Neural cell (in vitro differentiated cells): ENCODE measurements at regions not wholly inside any gene's neighbourhood (a gene's known extent, or its start where the extent isn't known, plus 50 kb on each side); places are given as distances from the start of the nearest gene placed in this dataset.

Experiments used
- EP300 ChIP-seq: fragments of 450-650 bp; conservative IDR thresholded peaks from 2 replicates; pipeline ENCODE4 v1.6.1; 2014; ENCODE audit warnings: antibody characterized with exemption, mild to moderate bottlenecking, moderate library complexity; ENCODE audit not compliant: poor library complexity, severe bottlenecking
- EZH2 ChIP-seq: fragments of 200-600, 300-800 bp; shearing (Covaris generic), sonication (generic); IDR thresholded peaks from 2 replicates; pipeline ENCODE4 v1.6.1; 2014; ENCODE audit warnings: antibody characterized with exemption, low read length, borderline replicate concordance, mild to moderate bottlenecking; ENCODE audit not compliant: insufficient read depth, poor library complexity, severe bottlenecking
- MXI1 ChIP-seq: fragments of 450-650 bp; conservative IDR thresholded peaks from 2 replicates; pipeline ENCODE4 v1.6.1; 2014; ENCODE audit warnings: antibody characterized with exemption, mild to moderate bottlenecking; ENCODE audit not compliant: poor library complexity, severe bottlenecking
- POLR2AphosphoS5 ChIP-seq: IDR thresholded peaks from 2 replicates; pipeline ENCODE4 v1.6.1; 2012
- SMC3 ChIP-seq: fragments of 450-650 bp; conservative IDR thresholded peaks from 2 replicates; pipeline ENCODE4 v1.6.1; 2014; ENCODE audit warnings: antibody characterized with exemption, mild to moderate bottlenecking, moderate library complexity; ENCODE audit not compliant: poor library complexity
- TAF1 ChIP-seq: IDR thresholded peaks from 2 replicates; pipeline ENCODE4 v1.6.1; 2012; ENCODE audit warnings: low read depth
- TF ChIP-seq, protein P1 (sequence below): fragments of 450-650 bp; IDR thresholded peaks from 2 replicates; pipeline ENCODE4 v1.5.1; 2014; ENCODE audit warnings: antibody characterized with exemption, mild to moderate bottlenecking, moderate library complexity; ENCODE audit not compliant: poor library complexity, severe bottlenecking
- TF ChIP-seq, protein P2 (sequence below): IDR thresholded peaks from 2 replicates; pipeline ENCODE4 v1.6.1; 2012; ENCODE audit warnings: borderline replicate concordance

DNA sequence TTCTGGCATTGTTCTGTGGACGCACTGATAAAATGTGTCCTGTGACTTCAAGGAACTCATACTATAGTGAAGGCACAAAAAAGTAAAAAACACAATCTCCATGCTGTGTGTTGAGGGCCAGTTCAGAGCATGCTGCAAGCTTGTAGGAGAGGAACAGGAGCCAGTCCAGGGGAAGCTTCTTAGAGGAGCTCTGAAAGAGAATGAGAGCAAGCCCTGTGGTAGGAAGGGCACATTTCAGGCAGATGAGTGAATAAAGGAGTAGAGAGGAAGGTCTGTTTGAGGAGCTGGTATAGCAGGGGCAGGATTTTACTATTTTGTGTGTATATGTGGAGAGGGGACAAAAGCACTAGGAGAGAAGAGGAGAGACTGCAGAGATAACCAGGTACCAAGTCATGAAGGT, 478.3 kb downstream of the ZEB2 start:
- TF ChIP-seq, protein P1, sequence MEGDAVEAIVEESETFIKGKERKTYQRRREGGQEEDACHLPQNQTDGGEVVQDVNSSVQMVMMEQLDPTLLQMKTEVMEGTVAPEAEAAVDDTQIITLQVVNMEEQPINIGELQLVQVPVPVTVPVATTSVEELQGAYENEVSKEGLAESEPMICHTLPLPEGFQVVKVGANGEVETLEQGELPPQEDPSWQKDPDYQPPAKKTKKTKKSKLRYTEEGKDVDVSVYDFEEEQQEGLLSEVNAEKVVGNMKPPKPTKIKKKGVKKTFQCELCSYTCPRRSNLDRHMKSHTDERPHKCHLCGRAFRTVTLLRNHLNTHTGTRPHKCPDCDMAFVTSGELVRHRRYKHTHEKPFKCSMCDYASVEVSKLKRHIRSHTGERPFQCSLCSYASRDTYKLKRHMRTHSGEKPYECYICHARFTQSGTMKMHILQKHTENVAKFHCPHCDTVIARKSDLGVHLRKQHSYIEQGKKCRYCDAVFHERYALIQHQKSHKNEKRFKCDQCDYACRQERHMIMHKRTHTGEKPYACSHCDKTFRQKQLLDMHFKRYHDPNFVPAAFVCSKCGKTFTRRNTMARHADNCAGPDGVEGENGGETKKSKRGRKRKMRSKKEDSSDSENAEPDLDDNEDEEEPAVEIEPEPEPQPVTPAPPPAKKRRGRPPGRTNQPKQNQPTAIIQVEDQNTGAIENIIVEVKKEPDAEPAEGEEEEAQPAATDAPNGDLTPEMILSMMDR, result no peak
- TF ChIP-seq TAF1 (no peak), SMC3 (no peak), EZH2 (no peak), POLR2AphosphoS5 (no peak), MXI1 (no peak), EP300 (no peak)
- TF ChIP-seq, protein P2, sequence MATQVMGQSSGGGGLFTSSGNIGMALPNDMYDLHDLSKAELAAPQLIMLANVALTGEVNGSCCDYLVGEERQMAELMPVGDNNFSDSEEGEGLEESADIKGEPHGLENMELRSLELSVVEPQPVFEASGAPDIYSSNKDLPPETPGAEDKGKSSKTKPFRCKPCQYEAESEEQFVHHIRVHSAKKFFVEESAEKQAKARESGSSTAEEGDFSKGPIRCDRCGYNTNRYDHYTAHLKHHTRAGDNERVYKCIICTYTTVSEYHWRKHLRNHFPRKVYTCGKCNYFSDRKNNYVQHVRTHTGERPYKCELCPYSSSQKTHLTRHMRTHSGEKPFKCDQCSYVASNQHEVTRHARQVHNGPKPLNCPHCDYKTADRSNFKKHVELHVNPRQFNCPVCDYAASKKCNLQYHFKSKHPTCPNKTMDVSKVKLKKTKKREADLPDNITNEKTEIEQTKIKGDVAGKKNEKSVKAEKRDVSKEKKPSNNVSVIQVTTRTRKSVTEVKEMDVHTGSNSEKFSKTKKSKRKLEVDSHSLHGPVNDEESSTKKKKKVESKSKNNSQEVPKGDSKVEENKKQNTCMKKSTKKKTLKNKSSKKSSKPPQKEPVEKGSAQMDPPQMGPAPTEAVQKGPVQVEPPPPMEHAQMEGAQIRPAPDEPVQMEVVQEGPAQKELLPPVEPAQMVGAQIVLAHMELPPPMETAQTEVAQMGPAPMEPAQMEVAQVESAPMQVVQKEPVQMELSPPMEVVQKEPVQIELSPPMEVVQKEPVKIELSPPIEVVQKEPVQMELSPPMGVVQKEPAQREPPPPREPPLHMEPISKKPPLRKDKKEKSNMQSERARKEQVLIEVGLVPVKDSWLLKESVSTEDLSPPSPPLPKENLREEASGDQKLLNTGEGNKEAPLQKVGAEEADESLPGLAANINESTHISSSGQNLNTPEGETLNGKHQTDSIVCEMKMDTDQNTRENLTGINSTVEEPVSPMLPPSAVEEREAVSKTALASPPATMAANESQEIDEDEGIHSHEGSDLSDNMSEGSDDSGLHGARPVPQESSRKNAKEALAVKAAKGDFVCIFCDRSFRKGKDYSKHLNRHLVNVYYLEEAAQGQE, result no peak
